ENCODE measurements at regions not wholly inside any gene's neighbourhood (a gene's known extent, or its start where the extent isn't known, plus 50 kb on each side); places are given as distances from the start of the nearest gene placed in this dataset.

DNA sequence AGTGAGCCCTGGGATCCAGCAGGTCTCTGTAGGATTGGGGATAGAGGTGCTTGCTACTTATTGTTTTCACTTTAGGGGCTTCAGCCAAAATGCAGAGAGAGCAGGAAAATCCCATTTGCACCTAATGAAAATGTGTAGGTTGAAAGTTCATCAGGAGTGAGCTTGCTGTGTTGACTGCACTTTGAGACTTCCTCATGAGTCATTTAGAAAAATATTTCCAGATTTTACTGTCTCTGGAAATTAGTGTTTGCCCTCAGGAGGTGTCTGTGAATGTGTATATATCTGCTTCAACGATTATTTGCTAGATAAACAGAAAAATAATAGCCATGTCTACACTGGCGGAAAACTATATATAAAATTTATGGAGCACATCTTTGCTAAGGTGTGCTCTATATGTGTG lies 159.3 kb downstream of the CAND1 start:
- Histone ChIP-seq H3K27me3 (replicated peaks in 1 of 2; ENCODE audit: control insufficient read depth in 2 of 2, insufficient read depth in 2 of 2, low read length in 1 of 2) (no peaks in the 10 kb centered on the region), H3K36me3 (ENCODE audit: control insufficient read depth in 2 of 2, insufficient read depth in 2 of 2, low read length in 1 of 2) (no peaks in the 10 kb centered on the region), H4K20me1 (ENCODE audit: control insufficient read depth, insufficient read depth) (no peaks in the 10 kb centered on the region), H3K9me3 (replicated peaks; ENCODE audit: control insufficient read depth, insufficient read depth, low read length) (peaks cover 1% of the 10 kb centered on the region; the same call in 1 of the 3 replicates), H3K79me2 (ENCODE audit: control insufficient read depth, insufficient read depth, low read length) (no peaks in the 10 kb centered on the region), H3K4me1 (ENCODE audit: control insufficient read depth, insufficient read depth, low read length) (peaks cover 2% of the 10 kb centered on the region), H2AFZ (ENCODE audit: control insufficient read depth, low read depth, low read length) (no peak overlapping the region), H3K4me3 (no peak overlapping the region), H3K4me2 (ENCODE audit: control insufficient read depth, insufficient read depth) (no peak overlapping the region), H3K9ac (ENCODE audit: control insufficient read depth, insufficient read depth, low read length) (no peak overlapping the region), H3K27ac (ENCODE audit: control insufficient read depth, insufficient read depth) (no peak overlapping the region)
- ChIA-PET RAD21 (ENCODE audit: unreplicated experiment) (no interaction called here), POLR2A (no interaction called here), SMC1A (ENCODE audit: uncharacterized antibody, unreplicated experiment) (no interaction called here), CTCF (interaction anchor here (1.0 kb wide), 1 partner anchor 13 kb away, joined by 3 read pairs; no protein-coding TSS in a partner anchor)
- intact Hi-C loops (cut with micrococcal nuclease; ENCODE audit: unreplicated experiment) = no loop called here
- no peak for DNase-seq (ENCODE audit: low read depth, low spot score)
- FAIRE-seq = no peak
- 50% methylated on average over 2 of the region's 2 CpGs for WGBS (ENCODE audit: insufficient coverage, insufficient replicate concordance, low lambda C conversion rate, missing lambda C conversion rate)
- in situ Hi-C loops (cut with MboI) = no loop called here
- ATAC-seq = no peak
- BruUV-seq (replicated peaks) = no TSS peak
- TF ChIP-seq KDM1A (IDR thresholded peaks at IDR 0.05; ENCODE audit: borderline replicate concordance) (no peak), ZNF217 (IDR thresholded peaks at IDR 0.05) (no peak), LARP7 (IDR thresholded peaks at IDR 0.05) (no peak), SREBF1 (IDR thresholded peaks at IDR 0.05; ENCODE audit: low read length) (no peak), ETV6 (conservative IDR thresholded peaks at IDR 0.05 in 1 of 2, IDR thresholded peaks at IDR 0.05 in 1 of 2; ENCODE audit: borderline replicate concordance in 1 of 2, low read depth in 1 of 2) (no peak), GABPA (IDR thresholded peaks at IDR 0.05; ENCODE audit: low read depth) (no peak), SMC3 (IDR thresholded peaks at IDR 0.05; ENCODE audit: borderline replicate concordance, low read length) (no peak), SPI1 (IDR thresholded peaks at IDR 0.05; ENCODE audit: borderline replicate concordance, insufficient read depth, low read depth, low read length) (no peak), TCF12 (IDR thresholded peaks at IDR 0.05; ENCODE audit: low read depth, low read length) (no peak), ZNF207 (IDR thresholded peaks at IDR 0.05; ENCODE audit: borderline replicate concordance) (no peak), ZBED1 (IDR thresholded peaks at IDR 0.05; ENCODE audit: borderline replicate concordance) (no peak), SP1 (IDR thresholded peaks at IDR 0.05; ENCODE audit: low read depth, low read length) (no peak), RAD51 (IDR thresholded peaks at IDR 0.05) (no peak)
- TF ChIP-seq, protein P1, sequence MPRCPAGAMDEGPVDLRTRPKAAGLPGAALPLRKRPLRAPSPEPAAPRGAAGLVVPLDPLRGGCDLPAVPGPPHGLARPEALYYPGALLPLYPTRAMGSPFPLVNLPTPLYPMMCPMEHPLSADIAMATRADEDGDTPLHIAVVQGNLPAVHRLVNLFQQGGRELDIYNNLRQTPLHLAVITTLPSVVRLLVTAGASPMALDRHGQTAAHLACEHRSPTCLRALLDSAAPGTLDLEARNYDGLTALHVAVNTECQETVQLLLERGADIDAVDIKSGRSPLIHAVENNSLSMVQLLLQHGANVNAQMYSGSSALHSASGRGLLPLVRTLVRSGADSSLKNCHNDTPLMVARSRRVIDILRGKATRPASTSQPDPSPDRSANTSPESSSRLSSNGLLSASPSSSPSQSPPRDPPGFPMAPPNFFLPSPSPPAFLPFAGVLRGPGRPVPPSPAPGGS (IDR thresholded peaks at IDR 0.05; ENCODE audit: borderline replicate concordance, insufficient read depth, low read depth, low read length, poor library complexity, severe bottlenecking) = no peak
- TF ChIP-seq, protein P2, sequence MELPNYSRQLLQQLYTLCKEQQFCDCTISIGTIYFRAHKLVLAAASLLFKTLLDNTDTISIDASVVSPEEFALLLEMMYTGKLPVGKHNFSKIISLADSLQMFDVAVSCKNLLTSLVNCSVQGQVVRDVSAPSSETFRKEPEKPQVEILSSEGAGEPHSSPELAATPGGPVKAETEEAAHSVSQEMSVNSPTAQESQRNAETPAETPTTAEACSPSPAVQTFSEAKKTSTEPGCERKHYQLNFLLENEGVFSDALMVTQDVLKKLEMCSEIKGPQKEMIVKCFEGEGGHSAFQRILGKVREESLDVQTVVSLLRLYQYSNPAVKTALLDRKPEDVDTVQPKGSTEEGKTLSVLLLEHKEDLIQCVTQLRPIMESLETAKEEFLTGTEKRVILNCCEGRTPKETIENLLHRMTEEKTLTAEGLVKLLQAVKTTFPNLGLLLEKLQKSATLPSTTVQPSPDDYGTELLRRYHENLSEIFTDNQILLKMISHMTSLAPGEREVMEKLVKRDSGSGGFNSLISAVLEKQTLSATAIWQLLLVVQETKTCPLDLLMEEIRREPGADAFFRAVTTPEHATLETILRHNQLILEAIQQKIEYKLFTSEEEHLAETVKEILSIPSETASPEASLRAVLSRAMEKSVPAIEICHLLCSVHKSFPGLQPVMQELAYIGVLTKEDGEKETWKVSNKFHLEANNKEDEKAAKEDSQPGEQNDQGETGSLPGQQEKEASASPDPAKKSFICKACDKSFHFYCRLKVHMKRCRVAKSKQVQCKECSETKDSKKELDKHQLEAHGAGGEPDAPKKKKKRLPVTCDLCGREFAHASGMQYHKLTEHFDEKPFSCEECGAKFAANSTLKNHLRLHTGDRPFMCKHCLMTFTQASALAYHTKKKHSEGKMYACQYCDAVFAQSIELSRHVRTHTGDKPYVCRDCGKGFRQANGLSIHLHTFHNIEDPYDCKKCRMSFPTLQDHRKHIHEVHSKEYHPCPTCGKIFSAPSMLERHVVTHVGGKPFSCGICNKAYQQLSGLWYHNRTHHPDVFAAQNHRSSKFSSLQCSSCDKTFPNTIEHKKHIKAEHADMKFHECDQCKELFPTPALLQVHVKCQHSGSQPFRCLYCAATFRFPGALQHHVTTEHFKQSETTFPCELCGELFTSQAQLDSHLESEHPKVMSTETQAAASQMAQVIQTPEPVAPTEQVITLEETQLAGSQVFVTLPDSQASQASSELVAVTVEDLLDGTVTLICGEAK (IDR thresholded peaks at IDR 0.05; ENCODE audit: borderline replicate concordance) = no peak
- TF ChIP-seq, protein P3, sequence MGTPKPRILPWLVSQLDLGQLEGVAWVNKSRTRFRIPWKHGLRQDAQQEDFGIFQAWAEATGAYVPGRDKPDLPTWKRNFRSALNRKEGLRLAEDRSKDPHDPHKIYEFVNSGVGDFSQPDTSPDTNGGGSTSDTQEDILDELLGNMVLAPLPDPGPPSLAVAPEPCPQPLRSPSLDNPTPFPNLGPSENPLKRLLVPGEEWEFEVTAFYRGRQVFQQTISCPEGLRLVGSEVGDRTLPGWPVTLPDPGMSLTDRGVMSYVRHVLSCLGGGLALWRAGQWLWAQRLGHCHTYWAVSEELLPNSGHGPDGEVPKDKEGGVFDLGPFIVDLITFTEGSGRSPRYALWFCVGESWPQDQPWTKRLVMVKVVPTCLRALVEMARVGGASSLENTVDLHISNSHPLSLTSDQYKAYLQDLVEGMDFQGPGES (IDR thresholded peaks at IDR 0.05) = no peak
- TF ChIP-seq, protein P4, sequence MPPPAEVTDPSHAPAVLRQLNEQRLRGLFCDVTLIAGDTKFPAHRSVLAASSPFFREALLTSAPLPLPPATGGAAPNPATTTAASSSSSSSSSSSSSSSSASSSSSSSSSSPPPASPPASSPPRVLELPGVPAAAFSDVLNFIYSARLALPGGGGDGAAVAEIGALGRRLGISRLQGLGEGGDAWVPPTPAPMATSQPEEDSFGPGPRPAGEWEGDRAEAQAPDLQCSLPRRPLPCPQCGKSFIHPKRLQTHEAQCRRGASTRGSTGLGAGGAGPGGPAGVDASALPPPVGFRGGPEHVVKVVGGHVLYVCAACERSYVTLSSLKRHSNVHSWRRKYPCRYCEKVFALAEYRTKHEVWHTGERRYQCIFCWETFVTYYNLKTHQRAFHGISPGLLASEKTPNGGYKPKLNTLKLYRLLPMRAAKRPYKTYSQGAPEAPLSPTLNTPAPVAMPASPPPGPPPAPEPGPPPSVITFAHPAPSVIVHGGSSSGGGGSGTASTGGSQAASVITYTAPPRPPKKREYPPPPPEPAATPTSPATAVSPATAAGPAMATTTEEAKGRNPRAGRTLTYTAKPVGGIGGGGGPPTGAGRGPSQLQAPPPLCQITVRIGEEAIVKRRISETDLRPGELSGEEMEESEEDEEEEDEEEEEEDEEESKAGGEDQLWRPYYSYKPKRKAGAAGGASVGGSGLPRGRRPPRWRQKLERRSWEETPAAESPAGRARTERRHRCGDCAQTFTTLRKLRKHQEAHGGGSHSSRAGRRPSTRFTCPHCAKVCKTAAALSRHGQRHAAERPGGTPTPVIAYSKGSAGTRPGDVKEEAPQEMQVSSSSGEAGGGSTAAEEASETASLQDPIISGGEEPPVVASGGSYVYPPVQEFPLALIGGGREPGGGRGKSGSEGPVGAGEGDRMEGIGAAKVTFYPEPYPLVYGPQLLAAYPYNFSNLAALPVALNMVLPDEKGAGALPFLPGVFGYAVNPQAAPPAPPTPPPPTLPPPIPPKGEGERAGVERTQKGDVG (CRISPR knock-in tag; IDR thresholded peaks at IDR 0.05) = no peak

Measured in GM12878 (cell line).